Neural cell (in vitro differentiated cells): ENCODE measurements at regions not wholly inside any gene's neighbourhood (a gene's known extent, or its start where the extent isn't known, plus 50 kb on each side); places are given as distances from the start of the nearest gene placed in this dataset.

Experiments used
- H2AFZ ChIP-seq: fragments of 200-600, 300-800 bp; sonication (generic), shearing (Covaris generic); 2 replicates; pipeline ENCODE4 v1.6.0; 2014; ENCODE audit warnings: low read depth, mild to moderate bottlenecking, antibody characterized with exemption, low read length, moderate library complexity
- H3F3A ChIP-seq: fragments of 200-600 bp; shearing (Covaris generic); 2 replicates; pipeline ENCODE4 v1.6.1; 2016; ENCODE audit warnings: mild to moderate bottlenecking, moderate library complexity, mixed read lengths, antibody characterized with exemption, low read length; ENCODE audit not compliant: insufficient read depth, poor library complexity, severe bottlenecking
- H3K27ac ChIP-seq: fragments of 200-600, 300-800 bp; sonication (generic), shearing (Covaris generic); 2 replicates; pipeline ENCODE4 v1.5.1; 2014; ENCODE audit warnings: mild to moderate bottlenecking, low read length, moderate library complexity
- H3K27me3 ChIP-seq: fragments of 300-800, 200-600 bp; sonication (generic), shearing (Covaris generic); 2 replicates; pipeline ENCODE4 v1.6.0; 2014; ENCODE audit warnings: mild to moderate bottlenecking, low read depth, low read length, moderate library complexity; ENCODE audit not compliant: insufficient read depth
- H3K36me3 ChIP-seq: fragments of 300-800, 200-600 bp; sonication (generic), shearing (Covaris generic); 2 replicates; pipeline ENCODE4 v1.5.1; 2014; ENCODE audit warnings: mild to moderate bottlenecking, antibody characterized with exemption, low read length, moderate library complexity; ENCODE audit not compliant: insufficient read depth
- H3K4me2 ChIP-seq: fragments of 300-800, 200-600 bp; sonication (generic), shearing (Covaris generic); 2 replicates; pipeline ENCODE4 v1.6.0; 2014; ENCODE audit warnings: mild to moderate bottlenecking, low read length
- H3K4me3 ChIP-seq: fragments of 300-800, 200-600 bp; sonication (generic), shearing (Covaris generic); 2 replicates; pipeline ENCODE4 v1.5.1; 2014; ENCODE audit warnings: mild to moderate bottlenecking, low read length, moderate library complexity
- H3K79me2 ChIP-seq: fragments of 200-600 bp; shearing (Covaris generic); replicated peaks from 2 replicates; pipeline ENCODE4 v1.6.0; 2014; ENCODE audit warnings: mild to moderate bottlenecking, low read length, moderate library complexity; ENCODE audit not compliant: insufficient read depth
- H3K9ac ChIP-seq: fragments of 300-800, 200-600 bp; sonication (generic), shearing (Covaris generic); 2 replicates; pipeline ENCODE4 v1.6.1; 2016; ENCODE audit warnings: mild to moderate bottlenecking, low read length, mixed read lengths
- H3K9me2 ChIP-seq: fragments of 200-600 bp; shearing (Covaris generic); 2 replicates; pipeline ENCODE4 v1.6.1; 2016; ENCODE audit warnings: mild to moderate bottlenecking, low read length, mixed read lengths; ENCODE audit not compliant: insufficient read depth
- H3K9me3 ChIP-seq: fragments of 200-600, 300-800 bp; sonication (generic), shearing (Covaris generic); 2 replicates; pipeline ENCODE4 v1.6.1; 2016; ENCODE audit warnings: mild to moderate bottlenecking, mixed run types, low read length, moderate library complexity, mixed read lengths
- H4K20me1 ChIP-seq: fragments of 200-600 bp; shearing (Covaris generic); 2 replicates; pipeline ENCODE4 v1.6.1; 2016; ENCODE audit warnings: mild to moderate bottlenecking, mixed run types; ENCODE audit not compliant: insufficient read depth
- CTCF ChIP-seq: fragments of 450-650 bp; IDR thresholded peaks from 2 replicates; pipeline ENCODE4 v1.5.1; 2014; ENCODE audit warnings: antibody characterized with exemption, mild to moderate bottlenecking, moderate library complexity; ENCODE audit not compliant: poor library complexity, severe bottlenecking
- EP300 ChIP-seq: fragments of 450-650 bp; conservative IDR thresholded peaks from 2 replicates; pipeline ENCODE4 v1.6.1; 2014; ENCODE audit warnings: antibody characterized with exemption, mild to moderate bottlenecking, moderate library complexity; ENCODE audit not compliant: poor library complexity, severe bottlenecking
- EZH2 ChIP-seq: fragments of 200-600, 300-800 bp; shearing (Covaris generic), sonication (generic); IDR thresholded peaks from 2 replicates; pipeline ENCODE4 v1.6.1; 2014; ENCODE audit warnings: antibody characterized with exemption, low read length, borderline replicate concordance, mild to moderate bottlenecking; ENCODE audit not compliant: insufficient read depth, poor library complexity, severe bottlenecking
- MXI1 ChIP-seq: fragments of 450-650 bp; conservative IDR thresholded peaks from 2 replicates; pipeline ENCODE4 v1.6.1; 2014; ENCODE audit warnings: antibody characterized with exemption, mild to moderate bottlenecking; ENCODE audit not compliant: poor library complexity, severe bottlenecking
- POLR2AphosphoS5 ChIP-seq: IDR thresholded peaks from 2 replicates; pipeline ENCODE4 v1.6.1; 2012
- RAD21 ChIP-seq: fragments of 450-650 bp; conservative IDR thresholded peaks from 2 replicates; pipeline ENCODE4 v1.6.1; 2014; ENCODE audit warnings: antibody characterized with exemption, mild to moderate bottlenecking, moderate library complexity
- SMC3 ChIP-seq: fragments of 450-650 bp; conservative IDR thresholded peaks from 2 replicates; pipeline ENCODE4 v1.6.1; 2014; ENCODE audit warnings: antibody characterized with exemption, mild to moderate bottlenecking, moderate library complexity; ENCODE audit not compliant: poor library complexity
- TAF1 ChIP-seq: IDR thresholded peaks from 2 replicates; pipeline ENCODE4 v1.6.1; 2012; ENCODE audit warnings: low read depth
- TF ChIP-seq, protein P1 (sequence below): IDR thresholded peaks from 2 replicates; pipeline ENCODE4 v1.6.1; 2012; ENCODE audit warnings: borderline replicate concordance

DNA sequence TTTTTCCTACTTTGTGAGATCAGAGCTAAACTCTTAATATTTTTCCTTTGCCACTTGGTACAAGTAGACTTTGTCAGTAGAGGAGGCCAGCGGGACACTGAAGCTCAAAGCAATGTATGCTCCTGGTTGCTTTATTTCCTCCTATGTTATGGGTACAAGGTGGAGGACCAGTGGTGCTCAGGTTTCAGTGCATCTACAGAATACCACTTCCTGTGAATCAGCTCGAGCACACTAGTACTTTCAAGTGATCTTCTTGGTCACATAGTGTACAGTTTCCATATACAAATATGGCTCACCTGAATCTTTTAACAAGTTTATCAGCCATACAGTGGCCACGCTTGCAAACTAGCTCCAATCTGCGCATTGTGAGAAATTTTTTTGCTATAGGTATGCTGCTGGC lies 1674.8 kb upstream of the TMEFF2 start:
- H3K36me3 ChIP-seq: no peaks in the 10 kb centered on the region
- TF ChIP-seq SMC3 (no peak), POLR2AphosphoS5 (no peak), RAD21 (no peak), CTCF (no peak), TAF1 (no peak), MXI1 (no peak), EP300 (no peak), EZH2 (no peak)
- TF ChIP-seq, protein P1, sequence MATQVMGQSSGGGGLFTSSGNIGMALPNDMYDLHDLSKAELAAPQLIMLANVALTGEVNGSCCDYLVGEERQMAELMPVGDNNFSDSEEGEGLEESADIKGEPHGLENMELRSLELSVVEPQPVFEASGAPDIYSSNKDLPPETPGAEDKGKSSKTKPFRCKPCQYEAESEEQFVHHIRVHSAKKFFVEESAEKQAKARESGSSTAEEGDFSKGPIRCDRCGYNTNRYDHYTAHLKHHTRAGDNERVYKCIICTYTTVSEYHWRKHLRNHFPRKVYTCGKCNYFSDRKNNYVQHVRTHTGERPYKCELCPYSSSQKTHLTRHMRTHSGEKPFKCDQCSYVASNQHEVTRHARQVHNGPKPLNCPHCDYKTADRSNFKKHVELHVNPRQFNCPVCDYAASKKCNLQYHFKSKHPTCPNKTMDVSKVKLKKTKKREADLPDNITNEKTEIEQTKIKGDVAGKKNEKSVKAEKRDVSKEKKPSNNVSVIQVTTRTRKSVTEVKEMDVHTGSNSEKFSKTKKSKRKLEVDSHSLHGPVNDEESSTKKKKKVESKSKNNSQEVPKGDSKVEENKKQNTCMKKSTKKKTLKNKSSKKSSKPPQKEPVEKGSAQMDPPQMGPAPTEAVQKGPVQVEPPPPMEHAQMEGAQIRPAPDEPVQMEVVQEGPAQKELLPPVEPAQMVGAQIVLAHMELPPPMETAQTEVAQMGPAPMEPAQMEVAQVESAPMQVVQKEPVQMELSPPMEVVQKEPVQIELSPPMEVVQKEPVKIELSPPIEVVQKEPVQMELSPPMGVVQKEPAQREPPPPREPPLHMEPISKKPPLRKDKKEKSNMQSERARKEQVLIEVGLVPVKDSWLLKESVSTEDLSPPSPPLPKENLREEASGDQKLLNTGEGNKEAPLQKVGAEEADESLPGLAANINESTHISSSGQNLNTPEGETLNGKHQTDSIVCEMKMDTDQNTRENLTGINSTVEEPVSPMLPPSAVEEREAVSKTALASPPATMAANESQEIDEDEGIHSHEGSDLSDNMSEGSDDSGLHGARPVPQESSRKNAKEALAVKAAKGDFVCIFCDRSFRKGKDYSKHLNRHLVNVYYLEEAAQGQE: no peak
- H3K4me3 ChIP-seq: no peak overlapping the region
- H3K27me3 ChIP-seq: no peaks in the 10 kb centered on the region
- no peaks in the 10 kb centered on the region for H3K9me2 ChIP-seq
- no peak overlapping the region for H2AFZ ChIP-seq
- no peaks in the 10 kb centered on the region for H4K20me1 ChIP-seq
- H3K9ac ChIP-seq: no peak overlapping the region
- H3K9me3 ChIP-seq: no peaks in the 10 kb centered on the region
- H3F3A ChIP-seq: no peaks in the 10 kb centered on the region
- H3K79me2 ChIP-seq: no peaks in the 10 kb centered on the region
- H3K27ac ChIP-seq: no peak overlapping the region
- H3K4me2 ChIP-seq: no peak overlapping the region

DNA sequence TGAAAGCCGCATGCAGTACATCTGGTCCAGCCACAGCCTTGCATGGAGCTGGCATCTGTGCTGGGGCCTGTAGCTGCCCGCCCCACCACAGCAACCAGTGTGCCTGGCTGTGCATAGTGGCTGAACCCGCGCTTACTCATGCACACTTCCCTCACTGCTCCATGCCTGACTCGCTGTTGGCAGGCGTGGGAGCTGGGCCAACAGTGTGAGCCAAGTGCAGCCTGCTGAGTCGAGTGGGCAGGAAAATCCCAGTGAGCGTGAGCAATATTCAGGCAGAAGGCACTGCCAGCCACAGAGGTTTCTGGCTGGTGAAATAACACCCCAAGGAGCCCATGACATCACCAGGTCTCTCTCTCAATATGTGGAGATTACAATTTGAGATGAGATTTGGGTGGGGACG lies 1674.1 kb upstream of the TMEFF2 start:
- no peaks in the 10 kb centered on the region for H3K36me3 ChIP-seq
- no peaks in the 10 kb centered on the region for H4K20me1 ChIP-seq
- no peaks in the 10 kb centered on the region for H3K79me2 ChIP-seq
- no peak for TF ChIP-seq MXI1
- H3K27ac ChIP-seq: no peak overlapping the region
- no peaks in the 10 kb centered on the region for H3K9me2 ChIP-seq
- H2AFZ ChIP-seq: no peak overlapping the region
- no peak overlapping the region for H3K4me2 ChIP-seq
- no peak overlapping the region for H3K4me3 ChIP-seq
- no peaks in the 10 kb centered on the region for H3K27me3 ChIP-seq
- H3K9me3 ChIP-seq: no peaks in the 10 kb centered on the region
- no peak overlapping the region for H3K9ac ChIP-seq
- no peaks in the 10 kb centered on the region for H3F3A ChIP-seq

GRCh38 chr2:193868132-193868531 lies 1673.4 kb upstream of the TMEFF2 start:
- TF ChIP-seq TAF1 (no peak), RAD21 (no peak)
- Histone ChIP-seq H4K20me1 (no peaks in the 10 kb centered on the region), H3K36me3 (no peaks in the 10 kb centered on the region), H3K27ac (no peak overlapping the region), H3K4me2 (no peak overlapping the region), H3K27me3 (no peaks in the 10 kb centered on the region), H2AFZ (no peak overlapping the region), H3K4me3 (no peak overlapping the region), H3K9me2 (no peaks in the 10 kb centered on the region), H3F3A (no peaks in the 10 kb centered on the region), H3K9me3 (no peaks in the 10 kb centered on the region), H3K9ac (no peak overlapping the region), H3K79me2 (no peaks in the 10 kb centered on the region)
